ENCODE measurements at regions not wholly inside any gene's neighbourhood (a gene's known extent, or its start where the extent isn't known, plus 50 kb on each side); places are given as distances from the start of the nearest gene placed in this dataset.

- intact Hi-C loops (cut with DNase I; ENCODE audit: low total_unique reads): no loop called here
- no peak overlapping the region for H3K27ac ChIP-seq
- DNase-seq (no peak), ATAC-seq (no peak)
- H3K27me3 ChIP-seq: no peaks in the 10 kb centered on the region
- in situ Hi-C loops (cut with MboI; ENCODE audit: low sequenced_read_pairs in 4 of 4): no loop called here
- no peaks in the 10 kb centered on the region for H3K36me3 ChIP-seq
- H3K4me1 ChIP-seq: no peaks in the 10 kb centered on the region
- TF ChIP-seq CTCF (IDR thresholded peaks at IDR 0.05 in 4 of 5, conservative IDR thresholded peaks at IDR 0.05 in 1 of 5) (no peak), POLR2A (IDR thresholded peaks at IDR 0.05) (no peak)
- no peak overlapping the region for H3K4me3 ChIP-seq
- no peaks in the 10 kb centered on the region for H3K9me3 ChIP-seq
These were observed 357.7 kb downstream of the NPR3 start for GRCh38 chr5:33068786-33069185.

- H3K27me3 ChIP-seq: no peaks in the 10 kb centered on the region
- H3K36me3 ChIP-seq: no peaks in the 10 kb centered on the region
- no peak overlapping the region for H3K4me3 ChIP-seq
- no peak for ATAC-seq
- H3K27ac ChIP-seq: no peak overlapping the region
- H3K9me3 ChIP-seq: no peaks in the 10 kb centered on the region
- no peak for TF ChIP-seq CTCF (IDR thresholded peaks at IDR 0.05 in 4 of 5, conservative IDR thresholded peaks at IDR 0.05 in 1 of 5)
- TF ChIP-seq POLR2A (IDR thresholded peaks at IDR 0.05): no peak
- no peak for DNase-seq
- in situ Hi-C loops (cut with MboI; ENCODE audit: low sequenced_read_pairs in 4 of 4): no loop called here
- intact Hi-C loops (cut with DNase I; ENCODE audit: low total_unique reads): no loop called here
- H3K4me1 ChIP-seq: no peaks in the 10 kb centered on the region
These were observed 361.2 kb downstream of the NPR3 start for GRCh38 chr5:33072296-33072695.

- TF ChIP-seq POLR2A (IDR thresholded peaks at IDR 0.05): no peak
- TF ChIP-seq CTCF (IDR thresholded peaks at IDR 0.05 in 4 of 5, conservative IDR thresholded peaks at IDR 0.05 in 1 of 5): no peak
- DNase-seq: no peak
- no peaks in the 10 kb centered on the region for H3K9me3 ChIP-seq
These were observed 361.6 kb downstream of the NPR3 start for GRCh38 chr5:33072726-33073125.

GRCh38 chr5:33073881-33074327 is 362.8 kb downstream of the NPR3 start:
- Histone ChIP-seq H3K4me1 (no peaks in the 10 kb centered on the region), H3K4me3 (no peak overlapping the region), H3K27ac (no peak overlapping the region), H3K9me3 (no peaks in the 10 kb centered on the region), H3K27me3 (no peaks in the 10 kb centered on the region), H3K36me3 (no peaks in the 10 kb centered on the region)
- ATAC-seq: no peak
- TF ChIP-seq POLR2A (IDR thresholded peaks at IDR 0.05): no peak
- no peak for TF ChIP-seq CTCF (IDR thresholded peaks at IDR 0.05 in 4 of 5, conservative IDR thresholded peaks at IDR 0.05 in 1 of 5)
- in situ Hi-C loops (cut with MboI; ENCODE audit: low sequenced_read_pairs in 4 of 4) (no loop called here), intact Hi-C loops (cut with DNase I; ENCODE audit: low total_unique reads) (no loop called here)
- DNase-seq: no peak

More at GRCh38 chr5:33072726-33073125, 361.6 kb downstream of the NPR3 start:
- intact Hi-C loops (cut with DNase I; ENCODE audit: low total_unique reads): no loop called here
- no peak overlapping the region for H3K4me3 ChIP-seq
- in situ Hi-C loops (cut with MboI; ENCODE audit: low sequenced_read_pairs in 4 of 4): no loop called here
- ATAC-seq: no peak
- no peak overlapping the region for H3K27ac ChIP-seq
- H3K4me1 ChIP-seq: no peaks in the 10 kb centered on the region
- H3K27me3 ChIP-seq: no peaks in the 10 kb centered on the region
- no peaks in the 10 kb centered on the region for H3K36me3 ChIP-seq

- ATAC-seq (no peak), DNase-seq (no peak)
- in situ Hi-C loops (cut with MboI; ENCODE audit: low sequenced_read_pairs in 4 of 4): no loop called here
- no peak for TF ChIP-seq POLR2A (IDR thresholded peaks at IDR 0.05)
- TF ChIP-seq CTCF (IDR thresholded peaks at IDR 0.05 in 4 of 5, conservative IDR thresholded peaks at IDR 0.05 in 1 of 5): no peak
- Histone ChIP-seq H3K9me3 (no peaks in the 10 kb centered on the region), H3K36me3 (no peaks in the 10 kb centered on the region), H3K4me1 (no peaks in the 10 kb centered on the region), H3K27ac (no peak overlapping the region), H3K4me3 (no peak overlapping the region), H3K27me3 (no peaks in the 10 kb centered on the region)
- intact Hi-C loops (cut with DNase I; ENCODE audit: low total_unique reads): no loop called here
These were observed 363.4 kb downstream of the NPR3 start for GRCh38 chr5:33074548-33074947.
